Activated CD4-positive, CD25-positive, alpha-beta regulatory T cell treated with anti-CD3 and anti-CD28 coated beads, Interleukin-2, amount 50 U/mL, for 24 hours (primary cell): ENCODE measurements at regions not wholly inside any gene's neighbourhood (a gene's known extent, or its start where the extent isn't known, plus 50 kb on each side); places are given as distances from the start of the nearest gene placed in this dataset.

Experiments
- ATAC-seq, 2 donors: fragments of 150-1000 bp; cut with Tn5 transposase; one replicate each; pipeline ENCODE4 v1.10.0; 2021; ENCODE audit warnings: mild to moderate bottlenecking in 1 of 2, moderate library complexity in 1 of 2

GRCh38 chr3:181056136-181056732, 66.7 kb upstream of the DNAJC19 start:
- ATAC-seq = no peak

GRCh38 chr3:181054538-181054937, 65.0 kb upstream of the DNAJC19 start:
- ATAC-seq = no peak

GRCh38 chr3:181052256-181052655, 62.7 kb upstream of the DNAJC19 start:
- no peak for ATAC-seq

GRCh38 chr3:181050738-181051137, 61.2 kb upstream of the DNAJC19 start:
- ATAC-seq = no peak

GRCh38 chr3:181040030-181040429, 50.5 kb upstream of the DNAJC19 start:
- ATAC-seq = no peak
